ENCODE measurements at regions not wholly inside any gene's neighbourhood (a gene's known extent, or its start where the extent isn't known, plus 50 kb on each side); places are given as distances from the start of the nearest gene placed in this dataset.

- no peak for DNase-seq (ENCODE audit: low spot score)
Observed at GRCh38 chr2:51225377-51225776, 193.4 kb upstream of the NRXN1 start.

GRCh38 chr2:51224790-51225189 is 192.9 kb upstream of the NRXN1 start:
- no peak for DNase-seq (ENCODE audit: low spot score)

GRCh38 chr2:51222106-51222505 is 190.2 kb upstream of the NRXN1 start:
- no peak for DNase-seq (ENCODE audit: low spot score)

GRCh38 chr2:51220606-51221005 is 188.7 kb upstream of the NRXN1 start:
- no peak for DNase-seq (ENCODE audit: low spot score)

- no peak for DNase-seq (ENCODE audit: low spot score)
Observed at GRCh38 chr2:51220080-51220479, 188.1 kb upstream of the NRXN1 start.

GRCh38 chr2:51219468-51219867 is 187.5 kb upstream of the NRXN1 start:
- DNase-seq (ENCODE audit: low spot score), result no peak

- no peak for DNase-seq (ENCODE audit: low spot score)
Observed at GRCh38 chr2:51218047-51218446, 186.1 kb upstream of the NRXN1 start.

GRCh38 chr2:51213826-51214225 is 181.9 kb upstream of the NRXN1 start:
- DNase-seq (ENCODE audit: low spot score), result no peak

- DNase-seq (ENCODE audit: low spot score), result no peak
Observed at GRCh38 chr2:51212374-51212773, 180.4 kb upstream of the NRXN1 start.

GRCh38 chr2:51208521-51208920 is 176.6 kb upstream of the NRXN1 start:
- DNase-seq (ENCODE audit: low spot score), result no peak

GRCh38 chr2:51201295-51201694 is 169.4 kb upstream of the NRXN1 start:
- no peak for DNase-seq (ENCODE audit: low spot score)

GRCh38 chr2:51194656-51195055 is 162.7 kb upstream of the NRXN1 start:
- no peak for DNase-seq (ENCODE audit: low spot score)

GRCh38 chr2:51170273-51170672 is 138.3 kb upstream of the NRXN1 start:
- no peak for DNase-seq (ENCODE audit: low spot score)

GRCh38 chr2:51165534-51166260 is 133.8 kb upstream of the NRXN1 start:
- DNase-seq (ENCODE audit: low spot score), result no peak

GRCh38 chr2:51158251-51158650 is 126.3 kb upstream of the NRXN1 start:
- DNase-seq (ENCODE audit: low spot score), result no peak

- no peak for DNase-seq (ENCODE audit: low spot score)
Observed at GRCh38 chr2:51153236-51153635, 121.3 kb upstream of the NRXN1 start.

GRCh38 chr2:51151490-51152140 is 119.7 kb upstream of the NRXN1 start:
- no peak for DNase-seq (ENCODE audit: low spot score)

GRCh38 chr2:51149725-51150124 is 117.8 kb upstream of the NRXN1 start:
- no peak for DNase-seq (ENCODE audit: low spot score)

GRCh38 chr2:51145761-51146160 is 113.8 kb upstream of the NRXN1 start:
- no peak for DNase-seq (ENCODE audit: low spot score)

GRCh38 chr2:51120754-51121280 is 88.9 kb upstream of the NRXN1 start:
- no peak for DNase-seq (ENCODE audit: low spot score)

- DNase-seq (ENCODE audit: low spot score), result no peak
Observed at GRCh38 chr2:51111532-51111931, 79.6 kb upstream of the NRXN1 start.

- no peak for DNase-seq (ENCODE audit: low spot score)
Observed at GRCh38 chr2:51108794-51109193, 76.9 kb upstream of the NRXN1 start.

GRCh38 chr2:51107841-51108240 is 75.9 kb upstream of the NRXN1 start:
- DNase-seq (ENCODE audit: low spot score), result no peak

GRCh38 chr2:51105811-51106210 is 73.9 kb upstream of the NRXN1 start:
- no peak for DNase-seq (ENCODE audit: low spot score)
